ENCODE measurements at regions not wholly inside any gene's neighbourhood (a gene's known extent, or its start where the extent isn't known, plus 50 kb on each side); places are given as distances from the start of the nearest gene placed in this dataset.
"Not testable (repeated sequence)": the region's sequence is repeated elsewhere in the genome, so short reads cannot be mapped to it uniquely, and the experiment has no call there.

DNA sequence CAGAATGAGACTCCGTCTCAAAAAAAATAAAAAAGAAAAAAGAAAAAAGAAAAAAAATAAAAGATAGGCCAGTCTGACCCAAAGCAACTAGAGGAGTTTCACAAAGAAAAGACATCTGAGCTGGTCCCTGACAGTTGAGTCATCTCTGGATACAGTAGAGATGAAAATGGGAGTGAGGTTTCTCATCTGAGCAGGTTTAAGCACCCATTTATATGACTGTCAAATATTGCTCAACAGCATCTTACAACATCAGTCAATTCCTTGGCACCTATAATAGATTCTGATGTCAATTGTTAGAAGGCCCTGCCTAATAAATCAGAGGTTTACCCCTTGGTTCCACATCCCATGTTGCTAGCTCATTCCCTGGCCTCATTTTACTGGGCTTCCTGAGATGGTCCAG lies 490.5 kb downstream of the MAGEE1 start:
- no peak overlapping the region for H3K4me3 Mint-ChIP-seq
- no peak overlapping the region for H3K27ac Mint-ChIP-seq
- TF ChIP-seq, protein P1, sequence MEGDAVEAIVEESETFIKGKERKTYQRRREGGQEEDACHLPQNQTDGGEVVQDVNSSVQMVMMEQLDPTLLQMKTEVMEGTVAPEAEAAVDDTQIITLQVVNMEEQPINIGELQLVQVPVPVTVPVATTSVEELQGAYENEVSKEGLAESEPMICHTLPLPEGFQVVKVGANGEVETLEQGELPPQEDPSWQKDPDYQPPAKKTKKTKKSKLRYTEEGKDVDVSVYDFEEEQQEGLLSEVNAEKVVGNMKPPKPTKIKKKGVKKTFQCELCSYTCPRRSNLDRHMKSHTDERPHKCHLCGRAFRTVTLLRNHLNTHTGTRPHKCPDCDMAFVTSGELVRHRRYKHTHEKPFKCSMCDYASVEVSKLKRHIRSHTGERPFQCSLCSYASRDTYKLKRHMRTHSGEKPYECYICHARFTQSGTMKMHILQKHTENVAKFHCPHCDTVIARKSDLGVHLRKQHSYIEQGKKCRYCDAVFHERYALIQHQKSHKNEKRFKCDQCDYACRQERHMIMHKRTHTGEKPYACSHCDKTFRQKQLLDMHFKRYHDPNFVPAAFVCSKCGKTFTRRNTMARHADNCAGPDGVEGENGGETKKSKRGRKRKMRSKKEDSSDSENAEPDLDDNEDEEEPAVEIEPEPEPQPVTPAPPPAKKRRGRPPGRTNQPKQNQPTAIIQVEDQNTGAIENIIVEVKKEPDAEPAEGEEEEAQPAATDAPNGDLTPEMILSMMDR (IDR thresholded peaks at IDR 0.05; ENCODE audit: unreplicated experiment) = no peak
- no peaks in the 10 kb centered on the region for H3K36me3 Mint-ChIP-seq
- H3K4me1 Mint-ChIP-seq = no peaks in the 10 kb centered on the region
- no peak for DNase-seq (ENCODE audit: low spot score in 2 of 2, unreplicated experiment in 2 of 2)
- no peaks in the 10 kb centered on the region for H3K27me3 Mint-ChIP-seq (ENCODE audit: low read depth)
- peaks cover 61% of the 10 kb centered on the region for H3K9me3 Mint-ChIP-seq

DNA sequence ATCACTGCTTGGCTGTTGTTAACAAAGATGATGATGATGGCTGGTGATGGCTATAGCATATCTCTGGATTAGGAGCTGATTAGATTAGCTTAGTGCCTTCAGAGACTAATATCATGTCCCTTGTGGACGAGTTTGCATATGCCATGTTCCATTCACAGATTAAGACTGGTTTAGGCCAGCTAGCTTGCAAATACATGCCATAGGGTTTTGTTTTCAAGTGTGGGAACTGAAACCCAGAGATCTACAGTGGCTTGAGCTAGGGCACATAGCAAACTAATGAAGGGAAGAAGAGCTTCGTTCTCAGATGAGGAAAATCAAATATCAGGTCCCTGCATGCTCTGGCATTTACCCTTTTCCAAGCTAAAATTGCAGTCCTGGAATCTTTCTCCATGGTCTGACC lies 492.3 kb downstream of the MAGEE1 start:
- Mint-ChIP-seq H3K27ac (no peak overlapping the region), H3K4me3 (no peak overlapping the region), H3K36me3 (no peaks in the 10 kb centered on the region), H3K4me1 (no peaks in the 10 kb centered on the region), H3K27me3 (ENCODE audit: low read depth) (no peaks in the 10 kb centered on the region), H3K9me3 (peaks cover 59% of the 10 kb centered on the region)
- DNase-seq (ENCODE audit: low spot score in 2 of 2, unreplicated experiment in 2 of 2) = no peak
- TF ChIP-seq, protein P1 (IDR thresholded peaks at IDR 0.05; ENCODE audit: unreplicated experiment) = no peak

DNA sequence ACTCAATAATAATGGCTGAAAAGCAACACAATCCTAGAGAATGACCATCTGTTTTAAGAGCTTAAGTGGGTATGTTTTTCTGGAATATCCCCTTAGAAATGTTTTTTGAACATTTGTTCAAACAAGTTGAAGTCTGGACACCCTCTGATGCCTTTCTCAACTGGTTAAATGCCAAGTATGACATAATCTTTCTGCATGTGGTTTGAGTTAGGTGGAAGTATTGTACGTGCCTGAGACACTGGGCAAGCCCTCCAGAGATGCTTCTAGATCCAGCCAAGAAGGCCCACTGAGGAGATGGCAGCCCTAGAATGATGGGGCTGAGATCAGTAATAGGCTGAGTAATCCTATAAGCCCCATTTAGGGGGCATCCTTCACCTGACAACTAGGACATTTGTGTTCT lies 493.1 kb downstream of the MAGEE1 start:
- Mint-ChIP-seq H3K27me3 (ENCODE audit: low read depth) (no peaks in the 10 kb centered on the region), H3K36me3 (no peaks in the 10 kb centered on the region), H3K4me1 (no peaks in the 10 kb centered on the region), H3K4me3 (no peak overlapping the region), H3K9me3 (peaks cover 57% of the 10 kb centered on the region), H3K27ac (no peak overlapping the region)
- no peak for DNase-seq (ENCODE audit: low spot score in 2 of 2, unreplicated experiment in 2 of 2)
- TF ChIP-seq, protein P1 (IDR thresholded peaks at IDR 0.05; ENCODE audit: unreplicated experiment) = no peak

DNA sequence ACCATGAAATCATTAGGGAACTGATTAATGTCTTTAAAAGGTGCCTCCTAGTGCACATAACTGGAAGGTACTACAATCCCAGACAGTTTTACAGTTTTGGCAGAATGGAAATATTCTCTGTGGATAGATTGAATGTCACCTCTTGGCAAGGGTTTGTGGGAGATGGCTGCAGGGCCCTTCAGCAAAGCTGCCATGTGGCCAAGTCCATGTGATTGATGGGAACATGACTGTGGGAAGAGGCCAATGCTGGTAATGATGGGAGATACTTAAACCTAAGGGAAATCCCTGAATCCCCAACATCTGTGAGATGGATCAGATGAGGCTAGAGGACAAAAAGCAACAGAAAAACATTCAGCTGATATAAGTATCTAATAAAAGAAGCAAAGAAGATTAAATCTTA lies 493.7 kb downstream of the MAGEE1 start:
- Mint-ChIP-seq H3K9me3 (peaks cover 56% of the 10 kb centered on the region), H3K27ac (no peak overlapping the region), H3K4me3 (no peak overlapping the region), H3K27me3 (ENCODE audit: low read depth) (no peaks in the 10 kb centered on the region), H3K36me3 (no peaks in the 10 kb centered on the region), H3K4me1 (no peaks in the 10 kb centered on the region)
- TF ChIP-seq, protein P1 (IDR thresholded peaks at IDR 0.05; ENCODE audit: unreplicated experiment) = no peak
- no peak for DNase-seq (ENCODE audit: low spot score in 2 of 2, unreplicated experiment in 2 of 2)

DNA sequence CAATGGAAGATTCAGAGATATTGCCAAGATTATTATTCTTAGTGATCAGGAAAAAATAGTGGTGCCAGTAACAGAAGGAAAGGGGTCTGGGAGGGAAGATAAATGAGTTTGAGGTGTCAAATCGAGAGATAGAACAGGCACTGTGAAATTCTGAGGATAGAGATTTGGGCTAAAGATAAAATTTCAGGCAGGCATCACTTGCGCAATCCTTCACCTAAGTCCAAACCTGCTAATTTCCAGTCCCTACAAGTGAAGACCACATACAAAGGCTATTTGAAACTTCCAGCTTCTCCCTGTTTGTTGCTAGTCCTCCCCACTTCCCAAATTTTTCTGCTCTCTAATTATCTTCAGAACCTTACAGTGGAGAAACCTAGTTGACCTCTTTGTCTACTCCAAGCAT lies 494.6 kb downstream of the MAGEE1 start:
- Mint-ChIP-seq H3K27me3 (ENCODE audit: low read depth) (no peaks in the 10 kb centered on the region), H3K27ac (no peak overlapping the region), H3K36me3 (no peaks in the 10 kb centered on the region)

DNA sequence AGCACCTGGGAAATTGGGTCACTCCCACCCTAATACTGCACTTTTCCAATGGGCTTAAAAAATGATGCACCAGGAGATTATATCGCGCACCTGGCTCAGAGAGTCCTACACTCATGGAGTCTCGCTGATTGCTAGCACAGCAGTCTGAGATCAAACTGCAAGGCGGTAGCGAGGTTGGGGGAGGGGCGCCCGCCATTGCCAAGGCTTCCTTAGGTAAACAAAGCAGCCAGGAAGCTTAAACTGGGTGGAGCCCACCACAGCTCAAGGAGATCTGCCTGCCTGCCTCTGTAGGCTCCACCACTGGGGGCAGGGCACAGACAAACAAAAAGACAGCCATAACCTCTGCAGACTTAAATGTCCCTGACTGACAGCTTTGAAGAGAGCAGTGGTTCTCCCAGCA lies 497.1 kb downstream of the MAGEE1 start:
- H3K27me3 Mint-ChIP-seq (ENCODE audit: low read depth); H3K4me3 Mint-ChIP-seq; H3K36me3 Mint-ChIP-seq; DNase-seq (ENCODE audit: low spot score in 2 of 2, unreplicated experiment in 2 of 2); H3K4me1 Mint-ChIP-seq; H3K27ac Mint-ChIP-seq: not testable (repeated sequence)
- peaks cover 66% of the 10 kb centered on the region for H3K9me3 Mint-ChIP-seq

More for the DNA sequence above, 494.6 kb downstream of the MAGEE1 start:
- no peak for DNase-seq (ENCODE audit: low spot score in 2 of 2, unreplicated experiment in 2 of 2)
- H3K4me3 Mint-ChIP-seq = no peak overlapping the region
- peaks cover 57% of the 10 kb centered on the region for H3K9me3 Mint-ChIP-seq
- TF ChIP-seq, protein P1 (IDR thresholded peaks at IDR 0.05; ENCODE audit: unreplicated experiment) = no peak
- no peaks in the 10 kb centered on the region for H3K4me1 Mint-ChIP-seq

All from mesothelial cell of epicardium (in vitro differentiated cells).